ENCODE measurements at regions not wholly inside any gene's neighbourhood (a gene's known extent, or its start where the extent isn't known, plus 50 kb on each side); places are given as distances from the start of the nearest gene placed in this dataset.
"Not testable (repeated sequence)": the region's sequence is repeated elsewhere in the genome, so short reads cannot be mapped to it uniquely, and the experiment has no call there.

DNA sequence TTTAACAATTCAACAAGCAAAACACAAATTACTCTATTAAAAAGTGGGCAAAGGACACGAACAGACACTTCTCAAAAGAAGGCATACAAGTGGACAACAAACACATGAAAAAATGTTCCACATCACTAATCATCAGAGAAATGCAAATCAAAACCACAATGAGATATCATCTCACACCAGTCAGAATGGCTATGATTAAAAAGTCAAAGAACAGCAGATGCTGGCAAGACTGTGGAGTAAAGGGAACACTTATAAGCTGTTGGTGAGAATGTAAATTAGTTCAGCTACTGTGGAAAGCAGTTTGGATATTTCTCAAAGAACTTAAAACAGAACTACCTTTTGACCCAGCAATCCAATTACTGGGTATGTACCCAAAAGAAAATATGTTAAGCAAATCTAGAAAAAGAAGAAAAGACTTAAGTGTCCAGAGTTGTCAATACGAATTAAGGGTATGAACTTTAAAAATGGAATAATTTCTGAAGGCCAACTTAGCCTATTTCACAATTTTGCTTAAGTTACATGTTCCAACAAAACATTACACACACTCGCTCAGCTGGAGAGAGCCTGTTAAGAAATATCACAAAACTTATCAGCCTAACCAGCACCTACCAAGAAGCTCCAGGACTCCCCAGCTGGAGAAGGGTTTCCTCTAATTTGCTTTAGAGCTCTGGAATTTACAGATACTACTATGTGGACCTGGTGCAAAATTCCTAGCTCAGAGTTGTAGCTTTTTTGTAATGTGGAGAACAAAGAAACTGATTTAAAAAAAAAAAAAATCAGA is 232.1 kb downstream of the DUSP10 start:
- no peak for ATAC-seq
- Mint-ChIP-seq H3K9me3 (peaks cover 14% of the 10 kb centered on the region), H3K27me3 (peaks cover 7% of the 10 kb centered on the region), H3K36me3 (ENCODE audit: low read depth) (peaks cover 7% of the 10 kb centered on the region), H3K27ac (no peak overlapping the region), H3K4me1 (no peaks in the 10 kb centered on the region), H3K4me3 (no peak overlapping the region)
- DNase-seq, result no peak

DNA sequence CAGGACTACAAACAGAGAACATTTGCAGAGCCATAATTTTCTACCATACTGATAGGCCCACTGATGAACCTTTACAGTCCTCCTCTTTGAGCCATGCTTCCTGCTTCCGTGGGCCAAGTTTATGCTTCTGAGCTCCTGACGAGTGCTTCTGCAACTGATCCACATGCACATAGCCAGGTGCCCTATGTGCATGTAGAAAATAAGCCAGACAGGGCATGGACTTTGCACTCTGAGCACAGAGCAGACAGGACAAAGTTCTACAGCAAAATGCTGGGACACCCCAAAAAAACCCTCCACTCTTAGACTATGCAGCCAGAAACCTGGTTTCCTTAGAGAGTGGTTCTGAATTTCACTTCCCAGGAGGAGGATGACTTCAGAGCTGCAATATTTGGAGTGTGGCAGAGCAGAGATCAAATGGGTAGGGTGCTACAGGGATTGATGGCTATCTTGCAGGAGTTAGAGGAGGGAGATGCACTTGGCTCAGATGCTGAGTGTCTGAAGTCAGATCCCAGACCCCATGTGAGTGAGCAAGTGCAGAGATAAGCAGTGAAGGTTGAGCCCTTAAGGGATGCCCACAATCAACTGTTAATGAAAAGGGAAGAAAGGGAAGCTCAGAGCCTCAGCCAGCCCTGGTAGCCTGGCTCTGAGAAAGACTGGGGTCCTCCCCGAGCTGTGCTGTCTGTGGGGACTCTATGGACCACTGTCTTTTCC is 230.9 kb downstream of the DUSP10 start:
- no peak for ATAC-seq
- Mint-ChIP-seq H3K4me1 (no peaks in the 10 kb centered on the region), H3K9me3 (peaks cover 4% of the 10 kb centered on the region), H3K27ac (no peak overlapping the region), H3K4me3 (no peak overlapping the region), H3K36me3 (ENCODE audit: low read depth) (no peaks in the 10 kb centered on the region), H3K27me3 (peaks cover 2% of the 10 kb centered on the region)
- no peak for DNase-seq

DNA sequence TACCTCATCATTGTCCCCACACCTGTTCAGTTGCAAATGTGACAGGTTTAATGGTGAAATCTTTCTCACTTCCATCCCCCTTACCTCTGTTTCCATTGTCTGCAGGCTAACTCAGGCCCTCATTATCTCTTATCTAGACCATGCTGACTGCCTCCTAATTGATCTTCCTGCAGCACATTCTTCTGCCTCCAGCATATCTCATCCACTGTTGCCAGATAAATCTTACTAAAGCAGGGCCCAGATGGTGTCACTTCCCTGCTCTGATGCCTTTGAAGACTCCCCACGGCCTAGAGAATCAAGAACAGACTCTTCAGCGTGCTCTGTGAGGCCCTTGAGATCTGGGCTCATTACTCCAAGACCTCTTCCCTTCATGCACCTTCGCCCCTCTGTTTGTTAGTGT is 230.1 kb downstream of the DUSP10 start:
- H3K27ac Mint-ChIP-seq, result no peak overlapping the region
- no peaks in the 10 kb centered on the region for H3K36me3 Mint-ChIP-seq (ENCODE audit: low read depth)
- H3K4me1 Mint-ChIP-seq, result no peaks in the 10 kb centered on the region
- no peak overlapping the region for H3K4me3 Mint-ChIP-seq
- ATAC-seq, result no peak
- H3K9me3 Mint-ChIP-seq, result no peaks in the 10 kb centered on the region
- H3K27me3 Mint-ChIP-seq, result peaks cover 2% of the 10 kb centered on the region
- no peak for DNase-seq

DNA sequence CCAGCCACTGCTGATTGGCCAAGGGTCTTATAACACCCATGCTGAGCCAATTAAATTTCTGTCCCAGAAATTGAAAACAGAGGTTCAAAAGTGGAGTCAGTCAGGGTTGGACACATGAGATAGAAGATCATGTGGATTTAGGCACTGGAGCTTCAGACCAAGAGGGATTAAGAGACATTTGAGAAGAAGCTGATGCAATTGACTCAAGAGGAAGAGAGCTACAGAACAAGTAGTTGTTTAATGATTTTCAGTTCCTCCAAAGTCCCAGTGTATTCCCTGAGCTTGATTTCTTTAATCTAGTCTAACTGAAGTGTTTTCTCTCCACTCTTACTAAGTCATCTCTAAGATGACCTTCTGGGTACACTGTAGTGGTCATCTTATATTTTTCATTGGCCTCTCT is 227.1 kb downstream of the DUSP10 start:
- Mint-ChIP-seq H3K27ac (no peak overlapping the region), H3K27me3 (peaks cover 2% of the 10 kb centered on the region)
- no peak for ATAC-seq

DNA sequence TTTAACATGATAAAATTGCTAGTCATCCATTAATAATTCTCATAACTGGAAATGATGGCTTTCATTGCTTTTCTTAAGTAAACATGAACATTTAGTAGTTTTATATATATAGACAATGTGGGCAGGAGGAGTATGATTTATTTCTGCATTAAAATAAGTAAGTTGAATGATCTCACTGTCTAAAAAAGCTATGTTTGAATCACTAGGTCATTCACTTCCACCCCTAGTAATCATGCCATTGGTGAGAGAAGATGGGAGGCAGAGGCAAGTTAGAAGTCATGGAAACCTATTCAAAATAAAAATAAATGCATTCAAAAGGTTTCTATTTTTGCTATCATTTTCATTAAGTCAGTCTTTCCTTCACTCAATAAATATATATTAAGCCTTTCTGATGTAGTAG is 226.4 kb downstream of the DUSP10 start:
- no peak for ATAC-seq
- H3K4me3 Mint-ChIP-seq, result no peak overlapping the region
- peaks cover 2% of the 10 kb centered on the region for H3K27me3 Mint-ChIP-seq
- no peak overlapping the region for H3K27ac Mint-ChIP-seq
- H3K9me3 Mint-ChIP-seq, result no peaks in the 10 kb centered on the region
- no peaks in the 10 kb centered on the region for H3K4me1 Mint-ChIP-seq
- no peak for DNase-seq
- H3K36me3 Mint-ChIP-seq (ENCODE audit: low read depth), result no peaks in the 10 kb centered on the region

More for the DNA sequence above, 227.1 kb downstream of the DUSP10 start:
- Mint-ChIP-seq H3K4me1 (no peaks in the 10 kb centered on the region), H3K36me3 (ENCODE audit: low read depth) (no peaks in the 10 kb centered on the region), H3K9me3 (no peaks in the 10 kb centered on the region), H3K4me3 (no peak overlapping the region)
- DNase-seq, result no peak

DNA sequence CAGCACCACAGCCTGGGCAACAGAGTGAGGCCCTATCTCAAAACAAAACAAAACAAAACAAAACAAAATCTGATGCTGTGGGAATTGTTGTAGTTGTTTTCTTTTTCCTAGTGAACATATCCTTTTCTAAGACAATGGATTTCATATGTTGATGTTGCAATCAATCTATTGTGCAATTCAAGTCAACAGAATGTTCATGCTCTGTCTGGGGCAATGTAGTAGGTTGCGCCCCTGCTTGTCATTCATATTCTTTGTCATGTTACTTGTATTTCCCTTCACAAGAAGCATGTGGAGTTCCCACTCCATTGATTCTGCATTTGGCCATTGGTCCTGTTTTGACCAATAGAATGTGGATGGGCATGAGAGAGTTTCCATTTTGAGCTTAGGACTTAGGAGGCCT is 223.9 kb downstream of the DUSP10 start:
- Mint-ChIP-seq H3K36me3 (ENCODE audit: low read depth) (no peaks in the 10 kb centered on the region), H3K9me3 (no peaks in the 10 kb centered on the region), H3K27ac (no peak overlapping the region), H3K27me3 (peaks cover 2% of the 10 kb centered on the region), H3K4me1 (peaks cover 2% of the 10 kb centered on the region), H3K4me3 (no peak overlapping the region)
- DNase-seq (no peak), ATAC-seq (no peak)

DNA sequence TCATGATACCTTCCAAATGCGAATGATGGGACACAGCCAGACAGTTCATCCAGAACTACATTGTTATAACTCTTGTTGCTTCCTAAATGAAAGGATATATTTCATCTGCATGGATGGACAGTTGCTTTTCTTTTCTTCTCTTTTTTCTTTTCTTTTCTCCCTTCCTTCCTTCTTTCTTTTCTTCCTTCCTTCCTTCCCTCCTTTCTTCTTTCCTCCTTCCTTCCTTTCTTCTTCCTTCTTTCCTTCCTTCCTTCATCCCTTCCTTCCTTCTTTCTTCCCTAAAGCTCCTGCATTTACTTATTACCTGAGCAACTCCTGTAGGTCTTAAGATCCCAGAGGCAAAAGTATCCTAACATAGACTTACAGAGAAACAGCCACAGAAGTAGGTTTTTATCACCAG is 221.6 kb downstream of the DUSP10 start:
- Mint-ChIP-seq H3K27ac (no peak overlapping the region), H3K4me3 (no peak overlapping the region)

DNA sequence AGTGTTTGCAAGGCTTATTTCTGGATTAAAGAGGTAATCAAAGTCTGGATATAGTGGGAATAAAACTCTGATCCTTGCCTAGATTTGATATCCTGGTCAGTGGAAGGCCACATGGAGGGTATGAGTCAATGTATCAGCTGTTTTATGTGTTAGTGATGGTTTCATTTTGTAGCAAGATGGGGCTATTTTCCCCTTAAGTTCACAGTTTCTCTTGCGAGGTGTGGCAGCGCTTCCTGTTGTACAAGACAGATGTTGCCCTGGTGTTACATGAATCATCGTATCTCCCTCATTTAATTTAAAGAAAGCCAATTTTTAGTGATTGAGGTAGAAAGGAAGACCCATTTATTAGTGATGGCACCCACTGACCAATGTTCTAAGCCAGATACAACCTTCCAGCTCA is 220.2 kb downstream of the DUSP10 start:
- Mint-ChIP-seq H3K27ac (no peak overlapping the region), H3K4me1 (peaks cover 2% of the 10 kb centered on the region), H3K4me3 (no peak overlapping the region), H3K27me3 (no peaks in the 10 kb centered on the region), H3K9me3 (no peaks in the 10 kb centered on the region), H3K36me3 (ENCODE audit: low read depth) (no peaks in the 10 kb centered on the region)
- ATAC-seq (peak; percentile 46), DNase-seq (no peak)

More for the DNA sequence above, 221.6 kb downstream of the DUSP10 start:
- DNase-seq (no peak), ATAC-seq (no peak)
- Mint-ChIP-seq H3K36me3 (ENCODE audit: low read depth) (no peaks in the 10 kb centered on the region), H3K4me1 (peaks cover 2% of the 10 kb centered on the region), H3K27me3 (peaks cover 2% of the 10 kb centered on the region), H3K9me3 (no peaks in the 10 kb centered on the region)

DNA sequence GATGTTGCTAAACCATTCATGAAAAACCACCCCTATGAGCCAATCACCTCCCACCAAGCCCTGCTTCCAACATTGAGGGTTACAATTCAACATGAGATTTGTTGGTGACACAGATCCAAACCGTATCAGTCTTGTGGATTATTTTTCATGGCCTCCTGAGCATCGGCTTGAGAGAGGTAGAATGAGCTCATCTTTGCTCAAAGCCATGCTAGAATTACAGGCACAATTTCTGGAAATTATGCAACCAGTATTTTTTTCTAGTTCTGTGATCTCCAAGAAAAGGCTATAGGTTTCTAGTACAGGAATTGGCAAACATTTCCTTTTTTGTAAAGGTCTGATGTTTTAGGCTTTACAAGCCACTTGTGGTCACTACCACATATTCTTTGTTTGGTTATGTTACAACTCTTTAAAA is 219.4 kb downstream of the DUSP10 start:
- H3K36me3 Mint-ChIP-seq (ENCODE audit: low read depth), result no peaks in the 10 kb centered on the region
- no peaks in the 10 kb centered on the region for H3K27me3 Mint-ChIP-seq
- H3K9me3 Mint-ChIP-seq, result no peaks in the 10 kb centered on the region
- H3K27ac Mint-ChIP-seq, result no peak overlapping the region
- ATAC-seq, result no peak
- peaks cover 2% of the 10 kb centered on the region for H3K4me1 Mint-ChIP-seq
- no peak for DNase-seq
- no peak overlapping the region for H3K4me3 Mint-ChIP-seq

DNA sequence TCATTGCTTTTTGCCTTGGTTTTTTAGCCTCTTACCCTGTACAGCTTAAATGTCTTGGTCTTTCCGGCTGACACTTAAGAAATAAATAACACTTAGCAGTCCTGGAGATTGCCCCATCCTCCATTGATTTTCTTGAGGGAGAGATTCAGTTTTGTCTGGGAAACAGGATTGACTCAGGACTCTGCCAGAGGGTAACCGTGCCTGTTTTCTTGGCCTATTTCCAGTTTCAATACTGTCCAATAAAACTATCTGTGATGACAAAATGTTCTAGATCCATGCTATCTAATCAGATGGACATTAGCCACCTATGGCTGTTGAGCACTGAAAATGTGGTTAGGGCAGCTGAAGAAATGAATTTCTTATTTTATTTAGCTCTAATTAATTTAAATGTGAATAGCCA is 216.1 kb downstream of the DUSP10 start:
- H3K4me3 Mint-ChIP-seq, result no peak overlapping the region
- H3K36me3 Mint-ChIP-seq (ENCODE audit: low read depth), result no peaks in the 10 kb centered on the region
- H3K27ac Mint-ChIP-seq, result no peak overlapping the region
- no peak for ATAC-seq
- no peaks in the 10 kb centered on the region for H3K9me3 Mint-ChIP-seq
- H3K4me1 Mint-ChIP-seq, result peaks cover 2% of the 10 kb centered on the region
- peaks cover 9% of the 10 kb centered on the region for H3K27me3 Mint-ChIP-seq
- DNase-seq, result no peak

DNA sequence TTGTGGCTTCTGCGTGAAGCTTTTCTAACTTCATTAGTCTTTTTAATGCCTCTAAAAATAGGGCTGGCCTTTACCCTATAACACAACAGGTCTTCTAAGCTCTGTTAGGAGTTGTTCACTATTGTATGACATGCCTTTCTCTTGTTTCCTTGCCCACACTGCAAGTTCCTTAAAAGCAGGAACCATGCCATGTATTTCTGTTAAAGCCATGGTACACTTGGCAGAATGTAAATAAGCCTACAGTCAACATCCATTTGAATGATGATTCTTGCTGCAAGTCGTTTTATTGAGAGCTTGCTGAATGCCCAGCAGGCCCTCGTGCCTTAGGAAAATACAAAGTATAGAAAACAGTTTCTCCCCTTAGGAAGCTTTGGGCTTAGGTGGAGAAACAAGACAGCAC is 214.6 kb downstream of the DUSP10 start:
- no peak overlapping the region for H3K27ac Mint-ChIP-seq

DNA sequence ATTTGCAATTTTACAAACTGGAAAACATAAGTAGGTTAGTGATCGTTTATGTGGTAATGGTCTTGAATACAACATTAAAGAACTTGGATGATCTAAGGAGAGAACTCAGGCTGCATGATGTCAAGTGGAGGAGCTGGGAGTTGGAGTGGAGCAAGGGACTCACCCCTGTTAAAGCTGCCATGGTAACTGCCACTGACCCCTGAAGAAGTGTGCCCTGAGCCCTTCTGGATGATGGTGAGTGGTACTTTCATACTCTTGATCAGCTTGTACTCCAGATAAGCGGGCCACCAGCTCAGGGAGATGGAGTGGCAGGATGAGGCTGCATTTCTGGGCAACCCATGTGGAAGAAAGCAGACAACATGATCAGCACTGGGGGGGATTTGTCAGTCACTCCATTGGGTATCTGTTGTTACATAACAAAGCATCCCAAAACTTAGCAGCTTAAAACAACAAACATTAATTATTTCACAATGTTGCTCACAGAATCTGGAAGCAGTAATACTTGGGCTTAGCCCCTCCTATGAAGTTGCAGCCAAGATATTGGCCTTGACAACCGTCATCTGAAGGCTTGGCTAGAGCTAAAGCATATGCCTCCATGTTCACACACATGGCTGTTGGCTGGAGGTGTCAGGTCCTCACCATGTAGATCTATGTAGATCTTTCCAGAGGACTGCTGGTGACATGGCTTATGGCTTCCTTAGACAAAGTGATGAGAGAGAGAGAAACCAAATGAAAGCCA is 213.8 kb downstream of the DUSP10 start:
- H3K27me3 Mint-ChIP-seq, result peaks cover 17% of the 10 kb centered on the region
- ATAC-seq, result no peak

More for the DNA sequence above, 214.6 kb downstream of the DUSP10 start:
- Mint-ChIP-seq H3K4me1 (no peaks in the 10 kb centered on the region), H3K9me3 (no peaks in the 10 kb centered on the region), H3K4me3 (no peak overlapping the region), H3K36me3 (ENCODE audit: low read depth) (no peaks in the 10 kb centered on the region), H3K27me3 (peaks cover 13% of the 10 kb centered on the region)
- DNase-seq (no peak), ATAC-seq (no peak)

DNA sequence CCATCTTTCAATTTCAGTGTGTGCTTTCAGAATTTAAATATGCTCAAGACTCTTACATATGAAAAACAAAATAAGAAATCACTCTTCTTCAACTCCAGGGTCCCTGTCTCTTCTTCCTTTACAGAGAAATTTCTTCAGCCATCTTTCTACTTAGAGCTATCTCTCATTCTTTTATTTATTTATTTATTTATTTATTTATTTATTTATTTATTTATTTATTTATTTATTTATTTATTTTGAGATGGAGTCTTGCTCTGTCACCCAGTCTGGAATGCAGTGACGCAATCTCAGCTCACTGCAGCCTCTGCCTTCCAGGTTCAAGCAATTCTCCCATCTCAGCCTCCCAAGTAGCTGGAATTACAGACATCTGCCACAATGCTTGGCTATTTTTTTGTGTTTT is 211.7 kb downstream of the DUSP10 start:
- not testable (repeated sequence) for H3K9me3 Mint-ChIP-seq; H3K36me3 Mint-ChIP-seq (ENCODE audit: low read depth); H3K4me3 Mint-ChIP-seq; ATAC-seq; H3K4me1 Mint-ChIP-seq; DNase-seq; H3K27ac Mint-ChIP-seq
- peaks cover 19% of the 10 kb centered on the region for H3K27me3 Mint-ChIP-seq

More for the DNA sequence above, 213.8 kb downstream of the DUSP10 start:
- DNase-seq, result no peak
- Mint-ChIP-seq H3K4me3 (no peak overlapping the region), H3K36me3 (ENCODE audit: low read depth) (no peaks in the 10 kb centered on the region), H3K27ac (no peak overlapping the region), H3K4me1 (no peaks in the 10 kb centered on the region), H3K9me3 (no peaks in the 10 kb centered on the region)

DNA sequence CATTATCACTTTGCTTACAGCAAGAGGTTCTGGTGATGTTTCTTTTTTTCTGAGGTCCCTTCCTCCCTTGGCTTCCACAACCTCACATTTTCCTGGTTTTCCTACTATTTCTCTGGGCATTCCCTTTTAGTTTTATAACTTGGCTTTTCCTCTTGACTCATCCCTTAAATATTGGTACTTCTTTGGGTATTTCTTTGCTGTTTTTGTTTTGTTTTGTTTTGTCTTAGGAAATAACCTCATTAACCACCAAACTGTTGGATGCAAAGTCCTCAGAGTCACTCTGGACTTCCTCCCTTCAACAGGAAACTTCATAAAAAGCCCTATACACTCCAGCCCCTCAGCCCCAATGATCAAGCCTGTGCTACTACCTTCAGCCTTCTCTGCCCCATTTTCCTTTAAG is 211.1 kb downstream of the DUSP10 start:
- no peaks in the 10 kb centered on the region for H3K9me3 Mint-ChIP-seq

More for the DNA sequence above, 211.1 kb downstream of the DUSP10 start:
- ATAC-seq (no peak), DNase-seq (no peak)
- Mint-ChIP-seq H3K36me3 (ENCODE audit: low read depth) (no peaks in the 10 kb centered on the region), H3K4me3 (no peak overlapping the region), H3K4me1 (no peaks in the 10 kb centered on the region), H3K27me3 (peaks cover 19% of the 10 kb centered on the region), H3K27ac (no peak overlapping the region)

Data from activated naive CD8-positive, alpha-beta T cell treated with anti-CD3 and anti-CD28 coated beads, Interleukin-2, amount 50 U/mL, for 24 hours (primary cell).